Endothelial cell of umbilical vein (primary cell): ENCODE measurements at regions not wholly inside any gene's neighbourhood (a gene's known extent, or its start where the extent isn't known, plus 50 kb on each side); places are given as distances from the start of the nearest gene placed in this dataset.

ENCODE experiments used
- BruUV-seq: library from RNA; stranded (reverse); fragments of 400-500 nt; replicated peaks from 2 replicates; lab custom pipeline; 2021; lab: Mats Ljungman, UMichigan
- CTCF ChIA-PET: fragments of 300-600, 350-600 bp; sonication (Branson Sonifier 250); formaldehyde crosslinking; loops from one replicate; lab custom pipeline; 2021; ENCODE audit warnings: antibody characterized with exemption, inconsistent platforms; lab: Charles Lee
- POLR2A ChIA-PET: fragments of 300-600, 350-600 bp; sonication (Branson Sonifier 250); formaldehyde crosslinking; loops from one replicate; lab custom pipeline; 2021; ENCODE audit warnings: antibody characterized with exemption, inconsistent platforms; lab: Charles Lee
- DNase-seq: peaks from one replicate; pipeline ENCODE4 v3.0.0-alpha.2; 2011; ENCODE audit warnings: low read depth, low spot score
- FAIRE-seq: peaks from 2 replicates; lab custom pipeline; 2011; peaks lifted over from hg19 to GRCh38; lab: Jason Lieb, UNC
- H2AFZ ChIP-seq: 2 replicates; pipeline ENCODE4 v1.6.0; 2012; ENCODE audit warnings: low read depth, low read length, control low read depth, inconsistent platforms
- H3K27ac ChIP-seq: 2 replicates; pipeline ENCODE4 v1.5.1; 2011; ENCODE audit warnings: low read depth, mild to moderate bottlenecking, control low read depth, low read length, moderate library complexity; ENCODE audit not compliant: insufficient read depth
- H3K27me3 ChIP-seq, 2 experiments: 2 replicates each; pipeline versions ENCODE4 v1.6.0 to v1.6.1; 2011; ENCODE audit warnings: low read length in 2 of 2, mixed read lengths in 1 of 2; ENCODE audit not compliant: control insufficient read depth in 2 of 2, insufficient read depth in 2 of 2
- H3K36me3 ChIP-seq, 2 experiments: 2 replicates in 1 of 2; 3 replicates in 1 of 2; pipeline ENCODE4 v1.5.1; 2011; ENCODE audit warnings: low read length in 2 of 2, mild to moderate bottlenecking in 1 of 2, moderate library complexity in 1 of 2; ENCODE audit not compliant: control insufficient read depth in 2 of 2, insufficient read depth in 2 of 2; ENCODE audit errors: extremely low read depth in 1 of 2
- H3K4me1 ChIP-seq: 3 replicates; pipeline ENCODE4 v1.5.1; 2011; ENCODE audit warnings: mild to moderate bottlenecking, low read length; ENCODE audit not compliant: control insufficient read depth, insufficient read depth; ENCODE audit errors: extremely low read depth
- H3K4me2 ChIP-seq: 2 replicates; pipeline ENCODE4 v1.6.1; 2011; ENCODE audit warnings: low read length, control low read depth, mixed read lengths; ENCODE audit not compliant: insufficient read depth
- H3K4me3 ChIP-seq, 3 experiments: fragments of 200-600 bp in 1 of 3; sonication (generic), shearing (Covaris generic) in 1 of 3; replicated peaks in 1 of 3; 2 replicates each; pipeline ENCODE4 v1.5.1; 2011 to 2016; ENCODE audit warnings: control low read depth in 3 of 3, low read length in 3 of 3, mild to moderate bottlenecking in 2 of 3, inconsistent platforms in 1 of 3, low read depth in 1 of 3, moderate library complexity in 1 of 3; ENCODE audit not compliant: insufficient read depth in 1 of 3
- H3K79me2 ChIP-seq: 2 replicates; pipeline ENCODE4 v1.6.0; 2012; ENCODE audit warnings: low read length, inconsistent platforms; ENCODE audit not compliant: control insufficient read depth, insufficient read depth
- H3K9ac ChIP-seq: replicated peaks from 2 replicates; pipeline ENCODE3; 2011; ENCODE audit warnings: low read length, control low read depth; ENCODE audit not compliant: insufficient read depth; ENCODE audit errors: extremely low read depth
- H3K9me1 ChIP-seq: replicated peaks from 3 replicates; pipeline ENCODE4 v1.6.0; 2011; ENCODE audit warnings: mild to moderate bottlenecking, low read length; ENCODE audit not compliant: control insufficient read depth, insufficient read depth; ENCODE audit errors: extremely low read depth
- H3K9me3 ChIP-seq: replicated peaks from 2 replicates; pipeline ENCODE4 v1.5.1; 2012; ENCODE audit warnings: low read length, inconsistent platforms; ENCODE audit not compliant: control insufficient read depth, insufficient read depth
- H4K20me1 ChIP-seq: replicated peaks from 2 replicates; pipeline ENCODE3; 2011; ENCODE audit warnings: mild to moderate bottlenecking, low read length; ENCODE audit not compliant: control insufficient read depth, insufficient read depth; ENCODE audit errors: extremely low read depth
- CTCF ChIP-seq, 2 donors: IDR thresholded peaks; 1 replicate in 1 of 2; 2 replicates in 1 of 2; pipeline ENCODE4 v1.5.1; 2011; ENCODE audit warnings: low read length in 2 of 2, mild to moderate bottlenecking in 2 of 2, moderate library complexity in 2 of 2, control low read depth in 1 of 2, inconsistent platforms in 1 of 2, low read depth in 1 of 2; ENCODE audit not compliant: insufficient read depth in 1 of 2; ENCODE audit errors: extremely low read depth in 1 of 2
- EZH2 ChIP-seq: IDR thresholded peaks from 2 replicates; pipeline ENCODE4 v1.6.1; 2012; ENCODE audit warnings: borderline replicate concordance, low read depth, mild to moderate bottlenecking, moderate library complexity, low read length, inconsistent platforms; ENCODE audit not compliant: severe bottlenecking
- FOS ChIP-seq: IDR thresholded peaks from 2 replicates; pipeline ENCODE4 v1.6.1; 2011; ENCODE audit warnings: mild to moderate bottlenecking, low read length, moderate library complexity, borderline replicate concordance; ENCODE audit not compliant: insufficient read depth
- GATA2 ChIP-seq: IDR thresholded peaks from 2 replicates; pipeline ENCODE4 v1.7.0; 2011; ENCODE audit warnings: low read depth, mild to moderate bottlenecking, moderate library complexity, mixed read lengths, low read length; ENCODE audit not compliant: insufficient read length, insufficient read depth
- JUN ChIP-seq: IDR thresholded peaks from 2 replicates; pipeline ENCODE4 v1.6.1; 2011; ENCODE audit warnings: borderline replicate concordance, low read depth; ENCODE audit not compliant: insufficient read length, insufficient read depth
- MAX ChIP-seq: IDR thresholded peaks from 2 replicates; pipeline ENCODE4 v1.6.1; 2011; ENCODE audit not compliant: insufficient read depth, insufficient read length
- MYC ChIP-seq: IDR thresholded peaks from one replicate; pipeline ENCODE4 v1.6.1; 2011; ENCODE audit warnings: mild to moderate bottlenecking, low read depth, low read length
- POLR2A ChIP-seq: IDR thresholded peaks from 2 replicates; pipeline ENCODE4 v1.6.1; 2012; ENCODE audit warnings: low read depth, mild to moderate bottlenecking, control low read depth, low read length
- POLR2AphosphoS5 ChIP-seq: IDR thresholded peaks from 2 replicates; pipeline ENCODE4 v1.6.1; 2012; ENCODE audit warnings: low read depth, mild to moderate bottlenecking, control low read depth, low read length, moderate library complexity; ENCODE audit not compliant: insufficient read depth
- dilution Hi-C: fragments of 300-500 bp; cut with MboI; formaldehyde crosslinking; loops from one replicate; pipeline ENCODE4 v1.15.0; 2019; ENCODE audit warnings: low sequenced_read_pairs; ENCODE audit not compliant: extremely low pct_ligation_motif_present
- intact Hi-C: fragments of 100-400 bp; cut with micrococcal nuclease; formaldehyde crosslinking; loops from one replicate; pipeline ENCODE4 v1.10.0; 2022

GRCh38 chr2:58558881-58559280, 317.8 kb upstream of the FANCL start:
- intact Hi-C loops, result no loop called here
- TF ChIP-seq EZH2 (no peak), CTCF (IDR thresholded peaks at IDR 0.05; ENCODE audit: extremely low read depth in 1 of 2, insufficient read depth in 1 of 2, low read depth in 1 of 2, low read length in 2 of 2) (no peak), JUN (no peak), MYC (no peak), POLR2AphosphoS5 (no peak), GATA2 (no peak), POLR2A (no peak), FOS (no peak), MAX (no peak)
- DNase-seq, result no peak
- no peak for FAIRE-seq
- H3K4me3 ChIP-seq, result no peak overlapping the region
- H3K36me3 ChIP-seq, result no peaks in the 10 kb centered on the region
- H3K9ac ChIP-seq, result no peak overlapping the region
- dilution Hi-C loops, result no loop called here
- H3K27ac ChIP-seq, result no peak overlapping the region
- H3K27me3 ChIP-seq, result peaks cover 4 to 5% of the 10 kb centered on the region in 2 experiments
- H3K79me2 ChIP-seq, result no peaks in the 10 kb centered on the region
- no peak overlapping the region for H3K4me2 ChIP-seq
- H2AFZ ChIP-seq, result no peak overlapping the region
- H3K9me1 ChIP-seq, result no peaks in the 10 kb centered on the region
- H4K20me1 ChIP-seq, result no peaks in the 10 kb centered on the region
- no peaks in the 10 kb centered on the region for H3K9me3 ChIP-seq
- no TSS peak for BruUV-seq
- ChIA-PET POLR2A (no interaction called here), CTCF (no interaction called here)
- H3K4me1 ChIP-seq, result no peaks in the 10 kb centered on the region
